Esophagus squamous epithelium (tissue), 4 donors: ENCODE measurements at regions not wholly inside any gene's neighbourhood (a gene's known extent, or its start where the extent isn't known, plus 50 kb on each side); places are given as distances from the start of the nearest gene placed in this dataset.
"Not testable (repeated sequence)": the region's sequence is repeated elsewhere in the genome, so short reads cannot be mapped to it uniquely, and the experiment has no call there.

Source experiments
- CTCF ChIP-seq, 6 experiments: fragments of 450-650 bp in 4 of 6; fragments of 200-600 bp in 2 of 6; sonication (generic) in 2 of 6; IDR thresholded peaks; one replicate each; pipeline ENCODE4 v1.5.1; 2016 to 2019; ENCODE audit warnings: antibody characterized with exemption in 6 of 6, mild to moderate bottlenecking in 4 of 6, moderate library complexity in 4 of 6
- POLR2A ChIP-seq, 4 donors: fragments of 450-650 bp; IDR thresholded peaks; one replicate each; pipeline ENCODE4 v1.6.1; 2017; ENCODE audit warnings: antibody characterized with exemption in 4 of 4, mild to moderate bottlenecking in 4 of 4, moderate library complexity in 3 of 4

GRCh38 chr5:96168833-96169232 lies 207.2 kb upstream of the ELL2 start:
- TF ChIP-seq CTCF, POLR2A (IDR thresholded peaks at IDR 0.05): not testable (repeated sequence)
